Activated CD4-positive, alpha-beta T cell treated with anti-CD3 and anti-CD28 coated beads for 48 hours (primary cell): ENCODE measurements at regions not wholly inside any gene's neighbourhood (a gene's known extent, or its start where the extent isn't known, plus 50 kb on each side); places are given as distances from the start of the nearest gene placed in this dataset.
"Not testable (repeated sequence)": the region's sequence is repeated elsewhere in the genome, so short reads cannot be mapped to it uniquely, and the experiment has no call there.

ENCODE experiments used
- DNase-seq: peaks from one replicate; pipeline ENCODE4 v3.0.0-alpha.2; 2020

- no peak for DNase-seq
Observed at GRCh38 chr13:105758918-105759860, 776.3 kb downstream of the EFNB2 start.

DNA sequence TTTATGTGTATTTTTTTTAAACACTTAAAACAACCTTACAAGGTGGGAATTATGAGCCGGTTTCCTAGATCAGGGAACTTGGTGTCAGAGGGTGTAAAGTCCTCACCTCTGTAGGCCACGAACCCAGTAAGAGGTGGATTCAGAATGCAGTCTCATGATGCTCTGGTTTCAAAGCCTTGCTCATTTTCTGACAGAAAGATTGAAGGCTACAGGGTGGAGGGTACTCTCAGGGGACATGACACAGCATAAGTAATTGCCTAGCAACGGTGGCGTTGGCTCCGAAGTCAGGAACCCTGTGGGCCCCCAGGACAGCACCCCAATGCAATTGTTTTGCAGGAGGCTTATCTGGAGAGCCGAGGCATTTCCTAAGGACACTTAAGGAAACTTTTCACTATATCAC is 794.7 kb downstream of the EFNB2 start:
- DNase-seq = no peak

DNA sequence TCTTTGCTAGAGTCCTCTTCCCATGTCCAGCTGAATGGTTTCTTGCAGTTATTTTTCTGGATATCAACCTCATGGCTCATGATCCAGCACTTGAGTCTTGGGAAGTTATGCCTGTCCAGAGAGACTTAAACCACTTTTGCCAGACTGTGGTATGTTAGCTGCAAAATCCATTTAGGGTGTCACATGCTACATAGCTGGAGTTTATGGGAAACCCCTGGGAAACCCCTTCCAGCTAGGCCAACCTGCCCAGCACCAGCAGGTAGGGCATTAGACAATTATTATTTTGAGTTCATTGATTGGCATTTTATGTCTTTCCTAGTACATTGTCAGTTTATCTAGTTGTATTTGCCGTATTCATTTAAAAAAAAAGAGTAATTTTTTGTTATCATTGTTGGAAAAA is 797.8 kb downstream of the EFNB2 start:
- no peak for DNase-seq

DNA sequence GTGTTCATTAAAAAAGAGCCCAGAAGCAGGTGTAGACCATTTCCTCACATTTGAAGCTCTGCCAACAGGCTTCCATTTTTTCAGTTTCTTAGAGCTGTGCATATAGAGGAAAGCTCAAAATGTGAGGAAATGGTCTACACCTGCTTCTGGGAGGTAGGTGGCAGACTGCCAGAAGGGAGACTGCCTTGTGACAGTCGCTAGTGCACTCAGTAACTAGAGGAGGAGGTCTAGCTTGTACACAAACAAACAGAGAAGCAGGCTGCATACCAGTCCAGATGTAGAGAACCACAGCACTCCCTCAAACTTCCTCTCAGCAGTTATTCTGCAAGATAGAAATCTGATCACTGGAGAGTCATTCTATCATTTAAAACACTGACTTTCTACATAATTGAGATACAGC is 800.2 kb downstream of the EFNB2 start:
- no peak for DNase-seq

DNA sequence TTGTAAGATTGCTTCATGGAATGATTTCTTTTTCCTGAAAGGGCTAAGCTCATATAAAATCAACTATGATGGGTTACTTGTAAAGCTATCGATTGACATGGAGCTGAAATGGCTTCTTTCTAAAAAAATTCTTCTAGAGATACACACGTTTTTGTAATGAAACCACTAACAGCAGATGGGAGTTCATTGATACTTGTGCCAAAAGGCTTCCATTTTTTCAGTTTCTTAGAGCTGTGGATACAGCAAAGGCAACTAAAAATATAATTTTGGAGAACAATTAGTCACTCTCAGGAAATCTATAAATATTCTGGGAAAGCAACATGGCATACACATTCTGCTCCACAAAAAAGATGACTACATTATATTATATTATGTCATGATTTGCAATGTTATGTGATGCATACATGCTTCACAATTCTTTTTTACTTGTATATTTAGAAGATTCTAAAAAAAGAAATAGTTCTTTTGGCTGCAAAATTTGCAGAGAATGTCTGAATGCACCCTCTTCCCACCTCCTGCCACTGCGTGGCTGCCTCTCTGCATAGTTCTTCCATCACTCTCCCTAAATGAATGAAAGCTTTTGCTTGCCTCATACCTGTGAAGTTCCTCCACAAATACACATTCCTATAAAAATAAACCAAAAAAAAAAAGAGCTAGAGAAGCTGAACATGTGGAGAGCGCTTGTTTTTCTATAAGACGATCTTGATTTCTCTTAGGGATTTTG is 802.5 kb downstream of the EFNB2 start:
- DNase-seq = no peak

- no peak for DNase-seq
Observed at GRCh38 chr13:105725887-105726286, 809.6 kb downstream of the EFNB2 start.

DNA sequence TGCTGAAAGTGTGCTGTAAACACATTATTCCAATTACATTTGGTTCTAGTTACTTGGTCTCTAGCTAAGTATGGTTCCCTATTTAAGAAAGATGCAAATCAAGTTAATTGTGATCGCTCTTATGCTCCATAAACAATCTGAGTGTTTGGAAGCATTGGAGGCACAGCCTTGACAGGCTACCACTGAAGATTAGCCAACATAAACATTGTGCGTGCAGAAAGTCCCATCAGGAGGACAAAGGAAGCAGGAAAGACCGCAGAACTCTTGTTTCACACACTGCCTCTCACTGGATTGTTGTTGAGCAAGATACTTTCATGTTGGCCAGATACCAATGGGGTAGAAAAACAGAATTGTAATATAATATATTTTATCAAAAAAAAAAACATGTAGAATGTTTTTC is 814.4 kb downstream of the EFNB2 start:
- DNase-seq = no peak

- no peak for DNase-seq
Observed at GRCh38 chr13:105719859-105720258, 815.6 kb downstream of the EFNB2 start.

- DNase-seq = no peak
Observed at GRCh38 chr13:105709181-105709580, 826.3 kb downstream of the EFNB2 start.

DNA sequence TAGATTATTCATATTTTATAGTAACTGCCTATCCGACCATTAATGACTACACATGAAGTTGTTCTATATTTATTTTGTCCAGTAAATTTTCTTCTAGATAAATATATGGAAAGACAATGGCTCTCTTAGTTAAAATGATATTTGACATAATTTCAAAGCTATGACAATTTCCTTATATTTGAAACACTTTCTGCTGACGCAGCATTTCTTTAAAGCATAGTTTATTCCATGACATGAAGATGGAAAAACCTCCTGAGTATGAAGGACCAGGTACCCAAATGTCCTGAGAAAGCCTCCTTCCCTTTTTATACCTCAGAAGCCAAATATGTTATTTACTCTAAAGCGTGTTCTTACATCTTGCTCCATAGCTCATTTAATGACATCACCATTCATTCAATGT is 831.6 kb downstream of the EFNB2 start:
- no peak for DNase-seq

- DNase-seq = no peak
Observed at GRCh38 chr13:105702441-105702840, 833.0 kb downstream of the EFNB2 start.

DNA sequence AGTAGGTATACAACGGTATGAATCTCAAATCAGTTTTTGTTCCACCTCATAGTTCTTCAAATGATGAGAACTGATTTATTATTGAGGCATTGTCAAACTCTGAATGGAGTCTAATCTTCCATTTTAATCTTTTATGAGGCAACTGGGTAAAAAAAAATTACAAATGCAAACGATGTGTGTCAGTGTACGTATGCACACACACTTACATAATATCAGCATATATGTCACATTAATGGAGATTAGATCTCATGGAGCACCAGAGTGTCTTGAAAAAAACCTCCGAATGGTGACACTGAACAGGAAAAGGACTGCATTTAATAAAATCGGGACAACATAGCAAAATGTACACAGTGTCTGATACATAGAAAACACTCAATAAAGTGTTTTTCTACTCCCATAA is 842.7 kb downstream of the EFNB2 start:
- DNase-seq = no peak

GRCh38 chr13:105684216-105684615 is 851.2 kb downstream of the EFNB2 start:
- no peak for DNase-seq

DNA sequence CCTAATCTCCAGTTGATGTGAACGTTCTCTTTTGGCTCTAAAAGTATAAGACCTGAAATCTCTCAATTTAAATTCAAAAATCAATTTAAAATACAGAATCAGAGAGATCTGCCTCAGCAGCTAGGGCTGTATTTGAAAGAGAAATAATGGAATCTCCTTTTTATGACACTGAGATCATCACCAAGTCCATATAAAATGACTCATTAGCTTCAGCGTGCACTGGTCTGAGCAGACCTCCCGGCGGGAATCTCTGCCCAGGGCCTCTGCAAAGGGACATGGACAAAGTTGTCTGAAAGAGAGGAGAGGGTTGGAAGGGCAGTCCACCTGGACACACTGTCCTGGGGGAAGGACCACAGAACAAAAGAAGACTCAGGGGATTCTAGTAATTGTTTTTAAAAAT is 855.6 kb downstream of the EFNB2 start:
- DNase-seq = no peak

- no peak for DNase-seq
Observed at GRCh38 chr13:105678072-105678471, 857.4 kb downstream of the EFNB2 start.

DNA sequence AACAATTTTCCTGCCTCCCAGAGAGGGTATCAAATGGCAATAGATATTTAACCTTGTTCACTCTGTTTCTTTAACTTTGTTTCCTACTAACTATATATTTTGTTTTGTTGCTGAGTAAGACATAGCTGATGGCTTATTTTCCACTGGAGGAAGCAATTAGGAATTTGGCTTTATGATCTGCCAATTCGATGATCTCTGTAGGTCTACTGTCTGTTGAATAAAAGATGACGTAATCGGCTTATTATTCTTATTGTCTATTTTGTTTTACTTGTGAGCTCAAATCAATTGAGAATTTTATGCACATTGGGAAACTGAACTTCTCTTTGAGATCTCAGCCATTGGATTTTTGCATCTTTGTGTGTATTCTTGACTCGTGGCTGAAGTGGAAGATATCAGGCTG is 862.6 kb downstream of the EFNB2 start:
- no peak for DNase-seq

DNA sequence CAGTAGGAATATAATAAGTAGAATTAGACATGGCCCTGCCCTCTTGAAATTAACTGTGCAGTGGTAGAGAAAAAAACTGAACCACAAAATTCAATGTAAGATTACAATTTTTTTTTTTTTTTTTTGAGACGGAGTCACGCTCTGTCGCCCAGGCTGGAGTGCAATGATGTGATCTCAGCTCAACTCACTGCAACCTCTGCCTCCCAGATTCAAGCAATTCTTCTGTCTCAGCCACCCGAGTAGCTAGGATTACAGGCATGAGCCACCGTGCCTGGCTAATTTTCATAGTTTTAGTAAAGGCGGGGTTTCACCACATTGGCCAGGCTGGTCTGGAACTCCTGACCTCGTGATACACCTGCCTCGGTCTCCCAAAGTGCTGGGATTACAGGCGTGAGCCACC is 864.3 kb downstream of the EFNB2 start:
- not testable (repeated sequence) for DNase-seq

GRCh38 chr13:105670179-105670990 is 865.1 kb downstream of the EFNB2 start:
- DNase-seq = no peak

DNA sequence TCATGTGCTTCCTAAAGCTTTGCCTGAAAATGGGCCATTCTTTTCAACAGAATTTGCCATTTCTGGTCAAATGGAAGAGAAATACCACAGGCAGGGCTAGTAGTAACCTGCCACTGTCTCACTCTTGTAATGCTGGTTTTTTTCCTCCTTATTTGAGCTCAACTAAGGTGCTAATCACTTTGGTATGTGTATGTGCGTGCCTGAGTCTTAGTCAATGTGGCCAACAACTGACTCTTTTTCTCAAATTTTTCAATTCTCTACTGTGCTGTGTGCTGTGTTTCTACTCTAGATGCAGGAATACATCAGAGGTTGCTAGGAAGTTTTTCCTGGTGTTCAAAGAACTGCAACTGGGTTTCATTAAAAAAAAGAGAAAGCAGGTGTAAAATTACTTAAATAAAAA is 870.2 kb downstream of the EFNB2 start:
- DNase-seq = no peak

GRCh38 chr13:105663182-105663581 is 872.3 kb downstream of the EFNB2 start:
- no peak for DNase-seq

GRCh38 chr13:105660561-105660960 is 874.9 kb downstream of the EFNB2 start:
- DNase-seq = no peak

- DNase-seq = no peak
Observed at GRCh38 chr13:105658431-105658830, 877.0 kb downstream of the EFNB2 start.

DNA sequence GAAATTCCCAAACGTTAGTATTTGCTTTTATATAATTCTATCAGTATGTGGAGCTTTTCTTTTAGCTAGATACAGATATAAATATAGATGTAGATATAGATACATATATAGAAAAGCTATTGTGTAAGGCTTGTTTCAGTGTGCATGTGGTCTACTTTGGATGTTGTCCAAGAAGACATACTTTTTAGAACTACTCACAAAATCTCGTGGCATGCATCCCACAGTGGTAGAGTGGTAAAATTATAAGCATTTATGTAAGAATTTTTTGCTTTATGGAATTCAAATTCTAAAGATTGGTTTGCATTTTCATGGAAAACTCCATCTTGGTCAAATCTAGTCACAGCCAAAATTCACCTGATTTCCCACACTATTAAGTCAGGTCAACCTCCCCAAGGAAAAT is 880.4 kb downstream of the EFNB2 start:
- DNase-seq = no peak
